ENCODE measurements at regions not wholly inside any gene's neighbourhood (a gene's known extent, or its start where the extent isn't known, plus 50 kb on each side); places are given as distances from the start of the nearest gene placed in this dataset.

- peaks cover 35% of the 10 kb centered on the region for H3K27me3 Mint-ChIP-seq (ENCODE audit: low read depth)
- no peak overlapping the region for H2BK15ac ChIP-seq (ENCODE audit: low read depth, low read length)
- H2AFZ ChIP-seq (ENCODE audit: low read length): no peak overlapping the region
These were observed 153.8 kb downstream of the ACTL8 start for GRCh38 chr1:17908945-17909344.

More at GRCh38 chr1:17908945-17909344, 153.8 kb downstream of the ACTL8 start:
- no peak overlapping the region for H4K91ac ChIP-seq (ENCODE audit: insufficient read length, low read depth, low read length)
- no peak overlapping the region for H3T11ph ChIP-seq (ENCODE audit: low read length)
- no peak overlapping the region for H3K27ac ChIP-seq (ENCODE audit: insufficient read length, low read depth, low read length)
- Mint-ChIP-seq H3K36me3 (ENCODE audit: insufficient read depth in 1 of 3, low read depth in 3 of 3) (no peaks in the 10 kb centered on the region), H3K27ac (no peak overlapping the region), H3K4me3 (no peak overlapping the region), H3K4me1 (peaks cover 4 to 18% of the 10 kb centered on the region in 2 experiments; a peak in 3 of 4 replicates), H3K9me3 (peaks cover 0 to 3% of the 10 kb centered on the region in 2 experiments; a peak in 1 of 5 replicates)
- H2BK12ac ChIP-seq (ENCODE audit: insufficient read length, low read depth, low read length): no peak overlapping the region
- H3K23me2 ChIP-seq (ENCODE audit: insufficient read length, low read depth, low read length, poor library complexity, severe bottlenecking): no peaks in the 10 kb centered on the region
- no peak overlapping the region for H2BK20ac ChIP-seq (ENCODE audit: low read depth, low read length, poor library complexity, severe bottlenecking)
- H2BK5ac ChIP-seq (ENCODE audit: insufficient read length, low read length): no peak overlapping the region
- DNase-seq: no peak
- H2BK120ac ChIP-seq (ENCODE audit: low read depth, low read length, poor library complexity, severe bottlenecking): no peak overlapping the region
- no peaks in the 10 kb centered on the region for H3K79me2 ChIP-seq (ENCODE audit: insufficient read depth, low read length)
- no peaks in the 10 kb centered on the region for H4K20me1 ChIP-seq (ENCODE audit: control insufficient read depth, insufficient read depth, insufficient read length)
- H4K8ac ChIP-seq (replicated peaks; ENCODE audit: insufficient read length, low read depth, low read length): no peak overlapping the region
- H2AK5ac ChIP-seq (ENCODE audit: insufficient read length, low read length): no peak overlapping the region
- no peaks in the 10 kb centered on the region; the same call in 1 of the 2 replicates for H3K4me1 ChIP-seq (ENCODE audit: insufficient read depth, low read length)
- no peak overlapping the region for H3K23ac ChIP-seq (ENCODE audit: insufficient read length, low read depth, low read length)
- no peak overlapping the region for H4K5ac ChIP-seq (ENCODE audit: insufficient read length, low read depth, low read length)
- H3K4ac ChIP-seq (ENCODE audit: low read depth, low read length): no peak overlapping the region
- no peaks in the 10 kb centered on the region for H3K9me3 ChIP-seq (ENCODE audit: control insufficient read depth, low read depth, low read length)
- no peak for TF ChIP-seq CTCF (conservative IDR thresholded peaks at IDR 0.05)
- no peak overlapping the region for H3K4me2 ChIP-seq (ENCODE audit: insufficient read depth, insufficient read length, low read length)
- H3K14ac ChIP-seq (ENCODE audit: insufficient read depth, low read length): no peak overlapping the region
- no peaks in the 10 kb centered on the region for H3K79me1 ChIP-seq (ENCODE audit: insufficient read depth, low read depth, low read length, poor library complexity, severe bottlenecking)
- no peaks in the 10 kb centered on the region; the same call in 1 of the 2 replicates for H3K27me3 ChIP-seq (ENCODE audit: insufficient read depth, low read length)
- no peak overlapping the region for H3K18ac ChIP-seq (ENCODE audit: insufficient read length, low read depth, low read length)
- H3K9ac ChIP-seq (ENCODE audit: extremely low read depth, insufficient read length, low read length): no peak overlapping the region
- H3K56ac ChIP-seq (ENCODE audit: insufficient read length, low read depth, low read length): no peak overlapping the region

Measured in H9 (cell line).